Liver (tissue), 8 donors: ENCODE measurements at regions not wholly inside any gene's neighbourhood (a gene's known extent, or its start where the extent isn't known, plus 50 kb on each side); places are given as distances from the start of the nearest gene placed in this dataset.

ENCODE experiments used
- DNase-seq: peaks from one replicate; pipeline ENCODE4 v3.0.0-alpha.2; 2017; ENCODE audit warnings: low spot score
- H3K27ac ChIP-seq, 2 donors: one replicate each; pipeline ENCODE4 v1.7.0; 2013; ENCODE audit warnings: inconsistent platforms in 2 of 2, low read length in 2 of 2, control low read depth in 1 of 2, low read depth in 1 of 2, mild to moderate bottlenecking in 1 of 2
- H3K27me3 ChIP-seq, 4 donors: one replicate each; pipeline versions ENCODE4 v1.6.1 to v1.7.0; 2013; ENCODE audit warnings: low read length in 3 of 4, inconsistent platforms in 1 of 4, mild to moderate bottlenecking in 1 of 4, moderate library complexity in 1 of 4; ENCODE audit not compliant: control insufficient read depth in 4 of 4, insufficient read depth in 4 of 4
- H3K36me3 ChIP-seq, 4 donors: one replicate each; pipeline versions ENCODE4 v1.6.1 to v1.7.0; 2013; ENCODE audit warnings: low read length in 3 of 4, mild to moderate bottlenecking in 3 of 4, low read depth in 1 of 4, moderate library complexity in 1 of 4; ENCODE audit not compliant: control insufficient read depth in 4 of 4, insufficient read depth in 3 of 4
- H3K4me1 ChIP-seq, 4 donors: one replicate each; pipeline versions ENCODE4 v1.6.1 to v1.7.0; 2013; ENCODE audit warnings: low read length in 3 of 4, mild to moderate bottlenecking in 3 of 4, moderate library complexity in 1 of 4; ENCODE audit not compliant: control insufficient read depth in 4 of 4, insufficient read depth in 4 of 4
- H3K4me3 ChIP-seq, 3 donors: one replicate each; pipeline versions ENCODE4 v1.6.1 to v1.7.0; 2013; ENCODE audit warnings: low read length in 3 of 3, control low read depth in 1 of 3, low read depth in 1 of 3, mild to moderate bottlenecking in 1 of 3
- H3K9ac ChIP-seq, 2 donors: one replicate each; pipeline ENCODE4 v1.7.0; 2013; ENCODE audit warnings: low read length in 2 of 2, mild to moderate bottlenecking in 2 of 2, moderate library complexity in 2 of 2, control low read depth in 1 of 2, low read depth in 1 of 2
- H3K9me3 ChIP-seq, 4 donors: one replicate each; pipeline versions ENCODE4 v1.6.1 to v1.7.0; 2013; ENCODE audit warnings: low read length in 3 of 4; ENCODE audit not compliant: control insufficient read depth in 4 of 4
- EGR1 ChIP-seq, 2 donors: IDR thresholded peaks; 2 replicates each; pipeline ENCODE4 v1.6.1; 2016 to 2018; ENCODE audit warnings: antibody characterized with exemption in 2 of 2, low read depth in 2 of 2
- FOXA1 ChIP-seq: IDR thresholded peaks from 2 replicates; pipeline ENCODE4 v1.6.1; 2016; ENCODE audit warnings: antibody characterized with exemption
- FOXA2 ChIP-seq: IDR thresholded peaks from 2 replicates; pipeline ENCODE4 v1.6.1; 2016; ENCODE audit warnings: antibody characterized with exemption
- GABPA ChIP-seq, 2 donors: IDR thresholded peaks in 1 of 2; conservative IDR thresholded peaks in 1 of 2; 2 replicates each; pipeline ENCODE4 v1.6.1; 2016; ENCODE audit warnings: antibody characterized with exemption in 2 of 2, mild to moderate bottlenecking in 1 of 2, moderate library complexity in 1 of 2
- HNF4A ChIP-seq, 2 donors: conservative IDR thresholded peaks; 2 replicates each; pipeline ENCODE4 v1.6.1; 2016; ENCODE audit warnings: antibody characterized with exemption in 2 of 2, mild to moderate bottlenecking in 2 of 2
- HNF4G ChIP-seq: IDR thresholded peaks from 2 replicates; pipeline ENCODE4 v1.6.1; 2016; ENCODE audit warnings: antibody characterized with exemption
- JUND ChIP-seq, 2 donors: IDR thresholded peaks; 2 replicates each; pipeline ENCODE4 v1.6.1; 2016; ENCODE audit warnings: antibody characterized with exemption in 2 of 2
- NR2F2 ChIP-seq: IDR thresholded peaks from 2 replicates; pipeline ENCODE4 v1.6.1; 2016; ENCODE audit warnings: antibody characterized with exemption
- RAD21 ChIP-seq, 2 donors: IDR thresholded peaks; 2 replicates each; pipeline ENCODE4 v1.6.1; 2016; ENCODE audit warnings: antibody characterized with exemption in 2 of 2, mild to moderate bottlenecking in 2 of 2
- RXRA ChIP-seq, 2 donors: IDR thresholded peaks; 2 replicates each; pipeline ENCODE4 v1.6.1; 2017 to 2018; ENCODE audit warnings: antibody characterized with exemption in 2 of 2, mild to moderate bottlenecking in 1 of 2
- SP1 ChIP-seq: IDR thresholded peaks from 2 replicates; pipeline ENCODE4 v1.6.1; 2018; ENCODE audit warnings: antibody characterized with exemption, mild to moderate bottlenecking
- TAF1 ChIP-seq: conservative IDR thresholded peaks from 2 replicates; pipeline ENCODE4 v1.6.1; 2016; ENCODE audit warnings: antibody characterized with exemption, mild to moderate bottlenecking
- YY1 ChIP-seq: IDR thresholded peaks from 2 replicates; pipeline ENCODE4 v1.6.1; 2016; ENCODE audit warnings: antibody characterized with exemption, mild to moderate bottlenecking
- WGBS: extraction: QIAGEN DNeasy Blood & Tissue Kit; methylation state at CpG from one replicate; pipeline ENCODE4 v1.1.7; 2013; 5-methylcytosine and 5-hydroxymethylcytosine counted together
- TF ChIP-seq, protein P1 (sequence below): IDR thresholded peaks from 2 replicates; pipeline ENCODE4 v1.6.1; 2016; ENCODE audit warnings: antibody characterized with exemption
- TF ChIP-seq, protein P2 (sequence below): IDR thresholded peaks from 2 replicates; pipeline ENCODE4 v1.6.1; 2016; ENCODE audit warnings: antibody characterized with exemption, mild to moderate bottlenecking
- TF ChIP-seq, protein P3 (sequence below): IDR thresholded peaks from 2 replicates; pipeline ENCODE4 v1.6.1; 2016; ENCODE audit warnings: antibody characterized with exemption
- TF ChIP-seq, protein P4 (sequence below): IDR thresholded peaks from 2 replicates; pipeline ENCODE4 v1.6.1; 2016; ENCODE audit warnings: antibody characterized with exemption
- TF ChIP-seq, protein P5 (sequence below): fragments of 150-350 bp; IDR thresholded peaks from 2 replicates; pipeline ENCODE4 v1.5.1; 2017; ENCODE audit warnings: improper control_type of control experiment, low read depth, low read length; ENCODE audit not compliant: missing input control
- donor health status: healthy.
- donor health status: healthy.
- donor health status: healthy.
- donor health status: healthy.
- donor health status: healthy.

DNA sequence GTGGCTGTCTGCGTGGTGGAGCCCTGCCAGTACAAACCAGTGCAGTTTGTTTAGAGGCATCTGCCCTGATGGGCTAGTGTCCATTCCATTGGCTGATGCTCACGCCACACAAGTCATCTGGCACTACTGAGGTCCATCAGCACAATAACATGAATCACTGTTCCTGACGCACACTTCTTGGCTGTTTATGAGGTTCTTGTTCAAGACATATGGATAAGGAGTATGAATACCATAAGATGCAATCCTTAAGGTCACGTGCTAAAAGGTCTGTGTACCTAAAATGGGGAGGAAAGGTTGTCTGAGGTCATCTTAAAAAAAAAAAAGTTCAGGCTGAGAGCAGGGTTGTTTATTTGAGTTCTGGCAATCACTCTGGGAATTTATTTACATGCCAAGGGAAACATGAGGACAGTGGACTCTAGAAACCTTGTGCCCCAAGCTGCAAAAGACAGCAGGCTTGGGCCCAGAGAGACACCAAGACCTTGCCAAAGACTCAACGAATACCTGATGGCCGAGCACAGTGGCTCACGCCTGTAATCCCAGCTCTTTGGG, 54.1 kb upstream of the SHLD1 start:
- H3K36me3 ChIP-seq = no peaks in the 10 kb centered on the region
- TF ChIP-seq YY1 = peak; percentile 38
- TF ChIP-seq, protein P1, sequence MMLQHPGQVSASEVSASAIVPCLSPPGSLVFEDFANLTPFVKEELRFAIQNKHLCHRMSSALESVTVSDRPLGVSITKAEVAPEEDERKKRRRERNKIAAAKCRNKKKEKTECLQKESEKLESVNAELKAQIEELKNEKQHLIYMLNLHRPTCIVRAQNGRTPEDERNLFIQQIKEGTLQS = no peak
- TF ChIP-seq FOXA2 = peak; percentile 74
- TF ChIP-seq FOXA1 = no peak
- TF ChIP-seq, protein P2, sequence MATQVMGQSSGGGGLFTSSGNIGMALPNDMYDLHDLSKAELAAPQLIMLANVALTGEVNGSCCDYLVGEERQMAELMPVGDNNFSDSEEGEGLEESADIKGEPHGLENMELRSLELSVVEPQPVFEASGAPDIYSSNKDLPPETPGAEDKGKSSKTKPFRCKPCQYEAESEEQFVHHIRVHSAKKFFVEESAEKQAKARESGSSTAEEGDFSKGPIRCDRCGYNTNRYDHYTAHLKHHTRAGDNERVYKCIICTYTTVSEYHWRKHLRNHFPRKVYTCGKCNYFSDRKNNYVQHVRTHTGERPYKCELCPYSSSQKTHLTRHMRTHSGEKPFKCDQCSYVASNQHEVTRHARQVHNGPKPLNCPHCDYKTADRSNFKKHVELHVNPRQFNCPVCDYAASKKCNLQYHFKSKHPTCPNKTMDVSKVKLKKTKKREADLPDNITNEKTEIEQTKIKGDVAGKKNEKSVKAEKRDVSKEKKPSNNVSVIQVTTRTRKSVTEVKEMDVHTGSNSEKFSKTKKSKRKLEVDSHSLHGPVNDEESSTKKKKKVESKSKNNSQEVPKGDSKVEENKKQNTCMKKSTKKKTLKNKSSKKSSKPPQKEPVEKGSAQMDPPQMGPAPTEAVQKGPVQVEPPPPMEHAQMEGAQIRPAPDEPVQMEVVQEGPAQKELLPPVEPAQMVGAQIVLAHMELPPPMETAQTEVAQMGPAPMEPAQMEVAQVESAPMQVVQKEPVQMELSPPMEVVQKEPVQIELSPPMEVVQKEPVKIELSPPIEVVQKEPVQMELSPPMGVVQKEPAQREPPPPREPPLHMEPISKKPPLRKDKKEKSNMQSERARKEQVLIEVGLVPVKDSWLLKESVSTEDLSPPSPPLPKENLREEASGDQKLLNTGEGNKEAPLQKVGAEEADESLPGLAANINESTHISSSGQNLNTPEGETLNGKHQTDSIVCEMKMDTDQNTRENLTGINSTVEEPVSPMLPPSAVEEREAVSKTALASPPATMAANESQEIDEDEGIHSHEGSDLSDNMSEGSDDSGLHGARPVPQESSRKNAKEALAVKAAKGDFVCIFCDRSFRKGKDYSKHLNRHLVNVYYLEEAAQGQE = no peak
- no peak for TF ChIP-seq EGR1 (IDR thresholded peaks at IDR 0.05; ENCODE audit: low read depth in 2 of 2)
- no peak for TF ChIP-seq HNF4G
- TF ChIP-seq, protein P3, sequence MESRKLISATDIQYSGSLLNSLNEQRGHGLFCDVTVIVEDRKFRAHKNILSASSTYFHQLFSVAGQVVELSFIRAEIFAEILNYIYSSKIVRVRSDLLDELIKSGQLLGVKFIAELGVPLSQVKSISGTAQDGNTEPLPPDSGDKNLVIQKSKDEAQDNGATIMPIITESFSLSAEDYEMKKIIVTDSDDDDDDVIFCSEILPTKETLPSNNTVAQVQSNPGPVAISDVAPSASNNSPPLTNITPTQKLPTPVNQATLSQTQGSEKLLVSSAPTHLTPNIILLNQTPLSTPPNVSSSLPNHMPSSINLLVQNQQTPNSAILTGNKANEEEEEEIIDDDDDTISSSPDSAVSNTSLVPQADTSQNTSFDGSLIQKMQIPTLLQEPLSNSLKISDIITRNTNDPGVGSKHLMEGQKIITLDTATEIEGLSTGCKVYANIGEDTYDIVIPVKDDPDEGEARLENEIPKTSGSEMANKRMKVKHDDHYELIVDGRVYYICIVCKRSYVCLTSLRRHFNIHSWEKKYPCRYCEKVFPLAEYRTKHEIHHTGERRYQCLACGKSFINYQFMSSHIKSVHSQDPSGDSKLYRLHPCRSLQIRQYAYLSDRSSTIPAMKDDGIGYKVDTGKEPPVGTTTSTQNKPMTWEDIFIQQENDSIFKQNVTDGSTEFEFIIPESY = no peak
- TF ChIP-seq, protein P4, sequence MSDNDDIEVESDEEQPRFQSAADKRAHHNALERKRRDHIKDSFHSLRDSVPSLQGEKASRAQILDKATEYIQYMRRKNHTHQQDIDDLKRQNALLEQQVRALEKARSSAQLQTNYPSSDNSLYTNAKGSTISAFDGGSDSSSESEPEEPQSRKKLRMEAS = peak; percentile 61
- peak in 1 of 2 donors; percentile 40 for TF ChIP-seq RAD21 (IDR thresholded peaks at IDR 0.05)
- TF ChIP-seq GABPA (IDR thresholded peaks at IDR 0.05 in 1 of 2, conservative IDR thresholded peaks at IDR 0.05 in 1 of 2) = peak in 1 of 2 donors; percentile 13
- peak; percentile 70 for TF ChIP-seq SP1
- TF ChIP-seq JUND (IDR thresholded peaks at IDR 0.05) = peak in 1 of 2 donors; percentile 67
- TF ChIP-seq, protein P5, sequence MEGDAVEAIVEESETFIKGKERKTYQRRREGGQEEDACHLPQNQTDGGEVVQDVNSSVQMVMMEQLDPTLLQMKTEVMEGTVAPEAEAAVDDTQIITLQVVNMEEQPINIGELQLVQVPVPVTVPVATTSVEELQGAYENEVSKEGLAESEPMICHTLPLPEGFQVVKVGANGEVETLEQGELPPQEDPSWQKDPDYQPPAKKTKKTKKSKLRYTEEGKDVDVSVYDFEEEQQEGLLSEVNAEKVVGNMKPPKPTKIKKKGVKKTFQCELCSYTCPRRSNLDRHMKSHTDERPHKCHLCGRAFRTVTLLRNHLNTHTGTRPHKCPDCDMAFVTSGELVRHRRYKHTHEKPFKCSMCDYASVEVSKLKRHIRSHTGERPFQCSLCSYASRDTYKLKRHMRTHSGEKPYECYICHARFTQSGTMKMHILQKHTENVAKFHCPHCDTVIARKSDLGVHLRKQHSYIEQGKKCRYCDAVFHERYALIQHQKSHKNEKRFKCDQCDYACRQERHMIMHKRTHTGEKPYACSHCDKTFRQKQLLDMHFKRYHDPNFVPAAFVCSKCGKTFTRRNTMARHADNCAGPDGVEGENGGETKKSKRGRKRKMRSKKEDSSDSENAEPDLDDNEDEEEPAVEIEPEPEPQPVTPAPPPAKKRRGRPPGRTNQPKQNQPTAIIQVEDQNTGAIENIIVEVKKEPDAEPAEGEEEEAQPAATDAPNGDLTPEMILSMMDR = no peak
- TF ChIP-seq HNF4A (conservative IDR thresholded peaks at IDR 0.05) = peak; percentile 59 to 73
- peak; percentile 45 for TF ChIP-seq NR2F2
- TF ChIP-seq RXRA (IDR thresholded peaks at IDR 0.05) = peak; percentile 99
- no peak for TF ChIP-seq TAF1
- H3K27ac ChIP-seq = peak overlapping the region; percentile 60 to 66
- no peaks in the 10 kb centered on the region for H3K9me3 ChIP-seq
- H3K27me3 ChIP-seq = no peaks in the 10 kb centered on the region
- H3K9ac ChIP-seq = no peak overlapping the region
- DNase-seq = no peak
- 41% methylated on average over 7 of the region's 7 CpGs for WGBS
- H3K4me3 ChIP-seq = no peak overlapping the region
- peaks cover 0 to 10% (median under 1%) of the 10 kb centered on the region in 4 donors for H3K4me1 ChIP-seq
